Neural crest cell (in vitro differentiated cells): ENCODE measurements at regions not wholly inside any gene's neighbourhood (a gene's known extent, or its start where the extent isn't known, plus 50 kb on each side); places are given as distances from the start of the nearest gene placed in this dataset.

Experiments used
- DNase-seq: peaks from one replicate; pipeline ENCODE4 v3.0.0; 2021; ENCODE audit warnings: low read depth, mixed read lengths, low spot score
- H3K27ac Mint-ChIP-seq: one replicate; pipeline ENCODE4 v1.8.0; 2021; ENCODE audit warnings: mild to moderate bottlenecking, mixed read lengths; ENCODE audit not compliant: unreplicated experiment
- H3K27me3 Mint-ChIP-seq: 2 replicates; pipeline ENCODE4 v1.8.0; 2021; ENCODE audit warnings: low read depth, mild to moderate bottlenecking, mixed read lengths
- H3K36me3 Mint-ChIP-seq: 2 replicates; pipeline ENCODE4 v1.8.0; 2021; ENCODE audit warnings: low read depth, mild to moderate bottlenecking, mixed read lengths
- H3K4me1 Mint-ChIP-seq: 2 replicates; pipeline ENCODE4 v1.8.0; 2021; ENCODE audit warnings: mixed read lengths
- H3K4me3 Mint-ChIP-seq: one replicate; pipeline ENCODE4 v1.8.0; 2021; ENCODE audit warnings: mild to moderate bottlenecking, mixed read lengths
- H3K9me3 Mint-ChIP-seq: 2 replicates; pipeline ENCODE4 v1.8.0; 2021; ENCODE audit warnings: mixed read lengths
- CTCF ChIP-seq: fragments of 200-600 bp; sonication (generic); conservative IDR thresholded peaks from 2 replicates; pipeline ENCODE4 v1.5.0; 2021; ENCODE audit warnings: antibody characterized with exemption, mild to moderate bottlenecking

- no peak for DNase-seq
- H3K9me3 Mint-ChIP-seq = no peaks in the 10 kb centered on the region
- H3K4me3 Mint-ChIP-seq = no peak overlapping the region
- TF ChIP-seq CTCF = no peak
- H3K27ac Mint-ChIP-seq = no peak overlapping the region
- no peaks in the 10 kb centered on the region for H3K4me1 Mint-ChIP-seq
- no peaks in the 10 kb centered on the region for H3K27me3 Mint-ChIP-seq
- H3K36me3 Mint-ChIP-seq = no peaks in the 10 kb centered on the region
Observed at GRCh38 chr3:59116233-59116537, 66.4 kb upstream of the CFAP20DC start.

GRCh38 chr3:59115364-59116232 lies 65.8 kb upstream of the CFAP20DC start:
- Mint-ChIP-seq H3K4me3 (no peak overlapping the region), H3K9me3 (no peaks in the 10 kb centered on the region), H3K27me3 (no peaks in the 10 kb centered on the region), H3K4me1 (no peaks in the 10 kb centered on the region), H3K36me3 (no peaks in the 10 kb centered on the region), H3K27ac (no peak overlapping the region)
- DNase-seq = no peak
- TF ChIP-seq CTCF = no peak

- TF ChIP-seq CTCF = no peak
- no peaks in the 10 kb centered on the region for H3K27me3 Mint-ChIP-seq
- no peak for DNase-seq
- no peak overlapping the region for H3K27ac Mint-ChIP-seq
- H3K4me1 Mint-ChIP-seq = peaks cover 17% of the 10 kb centered on the region
- H3K36me3 Mint-ChIP-seq = peaks cover 5% of the 10 kb centered on the region
- H3K4me3 Mint-ChIP-seq = no peak overlapping the region
- peaks cover 5% of the 10 kb centered on the region for H3K9me3 Mint-ChIP-seq
Observed at GRCh38 chr3:59107856-59108815, 58.3 kb upstream of the CFAP20DC start.

GRCh38 chr3:59106085-59106648 lies 56.3 kb upstream of the CFAP20DC start:
- peaks cover 5% of the 10 kb centered on the region for H3K9me3 Mint-ChIP-seq

More at GRCh38 chr3:59106085-59106648, 56.3 kb upstream of the CFAP20DC start:
- Mint-ChIP-seq H3K4me3 (no peak overlapping the region), H3K4me1 (peaks cover 17% of the 10 kb centered on the region), H3K27me3 (no peaks in the 10 kb centered on the region), H3K27ac (no peak overlapping the region), H3K36me3 (peaks cover 5% of the 10 kb centered on the region)
- TF ChIP-seq CTCF = no peak
- DNase-seq = no peak
